GM21360 (cell line): ENCODE measurements at regions not wholly inside any gene's neighbourhood (a gene's known extent, or its start where the extent isn't known, plus 50 kb on each side); places are given as distances from the start of the nearest gene placed in this dataset.
"Not testable (repeated sequence)": the region's sequence is repeated elsewhere in the genome, so short reads cannot be mapped to it uniquely, and the experiment has no call there.

Source experiments
- ATAC-seq: cut with Tn5 transposase; IDR thresholded peaks from one replicate; pipeline ENCODE4 v1.9.1; 2021; ENCODE audit warnings: mild to moderate bottlenecking, moderate library complexity; ENCODE audit not compliant: unreplicated experiment

DNA sequence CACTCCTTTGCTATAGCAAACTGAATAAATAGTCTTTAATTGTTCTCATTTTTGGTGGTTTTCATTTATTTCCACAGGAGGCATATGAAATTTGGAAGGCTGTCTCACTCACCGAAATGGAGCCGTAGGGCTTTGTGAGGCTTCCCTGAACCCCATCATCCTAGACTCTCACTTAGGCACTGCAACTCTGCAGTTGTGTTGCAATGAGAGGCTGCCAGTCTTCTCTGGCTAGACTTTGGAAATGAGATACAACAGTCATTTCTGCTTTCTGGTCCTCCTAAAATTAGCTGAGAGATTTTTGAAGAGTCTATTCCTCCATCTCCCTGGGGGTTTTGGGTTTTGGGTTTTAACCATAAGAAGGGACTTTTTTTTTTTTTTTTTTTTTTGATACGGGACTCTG lies 146.5 kb downstream of the SH3BGRL start:
- no peak for ATAC-seq

DNA sequence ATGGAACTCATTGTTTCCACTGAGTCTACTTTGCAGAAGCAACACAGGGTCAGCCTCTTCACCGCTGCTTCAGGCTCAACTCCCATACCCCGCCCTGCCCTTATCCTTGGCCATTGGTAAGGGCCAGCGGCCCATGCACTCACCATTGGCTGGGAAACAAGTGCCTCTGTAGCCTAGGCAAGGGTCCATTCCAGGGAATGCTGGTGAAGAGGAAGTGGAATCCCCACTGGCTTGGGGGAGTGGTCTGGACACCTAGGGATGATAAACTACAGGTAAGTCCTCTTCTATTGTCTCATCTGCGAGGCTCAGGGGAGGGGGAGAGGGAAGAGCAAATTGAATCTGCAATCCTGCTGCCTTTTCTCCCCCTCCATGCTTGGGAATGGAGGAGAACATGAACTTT lies 153.1 kb downstream of the SH3BGRL start:
- ATAC-seq, result no peak

DNA sequence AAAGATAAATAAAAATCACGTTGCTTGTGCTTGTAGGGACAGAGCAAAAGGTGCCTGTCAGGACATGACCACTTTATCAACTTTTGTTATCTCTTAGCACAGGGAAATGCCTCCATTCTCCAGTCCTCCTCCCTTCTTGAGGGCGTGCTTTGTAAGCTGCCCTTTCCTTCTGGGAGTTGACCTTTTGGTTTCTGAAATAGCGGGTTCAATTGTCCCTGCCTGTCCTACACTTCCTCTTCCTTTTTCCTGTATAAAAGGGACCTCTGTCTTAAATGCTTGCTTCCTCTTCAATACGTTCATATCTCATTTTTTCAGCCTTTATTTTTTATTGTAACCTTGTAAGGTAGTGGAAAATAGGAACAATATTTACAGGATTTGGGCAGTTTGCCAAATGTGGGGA lies 153.5 kb downstream of the SH3BGRL start:
- no peak for ATAC-seq

DNA sequence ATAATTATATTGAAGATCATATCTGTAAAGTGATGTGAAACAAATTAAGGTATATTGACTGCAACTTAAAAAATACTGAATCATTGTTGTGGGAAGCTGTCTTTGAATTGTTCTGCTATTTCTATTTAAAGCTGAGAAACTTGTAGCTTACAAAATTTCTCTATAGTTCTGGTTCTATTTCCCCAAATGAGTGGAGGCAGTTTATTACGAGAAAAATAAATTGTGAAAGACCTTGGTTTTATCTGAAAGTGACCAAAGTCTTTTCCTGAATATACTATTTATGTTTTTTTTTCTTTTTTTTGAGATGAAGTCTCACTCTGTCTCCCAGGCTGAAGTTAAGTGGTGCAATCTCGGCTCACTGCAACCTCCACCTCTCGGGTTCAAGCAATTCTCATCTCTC lies 165.4 kb downstream of the SH3BGRL start:
- ATAC-seq, result no peak

DNA sequence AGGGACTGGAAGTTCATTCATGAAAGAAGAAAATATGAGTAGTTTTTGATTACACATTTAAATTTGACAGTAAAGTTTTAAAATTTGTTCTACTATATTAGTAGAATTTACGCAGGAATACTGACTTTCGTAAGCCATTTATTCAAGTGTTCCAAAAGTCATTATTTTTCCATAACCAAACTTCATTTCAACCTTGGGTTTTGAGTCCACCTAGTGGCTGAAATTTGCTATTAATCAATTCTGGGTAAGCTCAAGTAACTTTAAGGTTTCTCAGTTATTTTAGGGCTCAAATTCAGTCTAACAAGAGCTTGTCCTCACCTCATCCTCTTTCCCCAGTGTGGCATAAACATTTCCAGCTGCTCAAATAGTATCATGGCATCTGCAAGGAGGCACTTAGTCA lies 175.4 kb downstream of the SH3BGRL start:
- ATAC-seq, result no peak

DNA sequence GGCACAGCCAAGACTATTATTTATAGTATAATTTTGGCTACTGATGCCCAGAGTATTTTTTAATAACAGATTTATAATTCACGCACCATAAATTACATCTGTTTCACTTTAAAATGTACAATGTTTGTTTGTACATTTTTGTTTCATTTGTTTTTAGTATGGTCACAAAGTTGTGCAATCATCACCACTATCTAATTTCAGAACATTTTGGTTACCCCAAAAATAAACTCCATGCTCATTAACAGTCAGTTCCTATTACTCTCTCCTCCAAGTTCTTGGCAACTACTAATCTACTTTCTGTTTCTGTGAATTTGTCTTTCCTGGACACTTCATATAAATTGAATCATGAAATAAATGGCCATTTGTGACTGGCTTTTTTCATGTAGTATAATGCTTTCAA lies 176.7 kb downstream of the SH3BGRL start:
- ATAC-seq, result no peak

DNA sequence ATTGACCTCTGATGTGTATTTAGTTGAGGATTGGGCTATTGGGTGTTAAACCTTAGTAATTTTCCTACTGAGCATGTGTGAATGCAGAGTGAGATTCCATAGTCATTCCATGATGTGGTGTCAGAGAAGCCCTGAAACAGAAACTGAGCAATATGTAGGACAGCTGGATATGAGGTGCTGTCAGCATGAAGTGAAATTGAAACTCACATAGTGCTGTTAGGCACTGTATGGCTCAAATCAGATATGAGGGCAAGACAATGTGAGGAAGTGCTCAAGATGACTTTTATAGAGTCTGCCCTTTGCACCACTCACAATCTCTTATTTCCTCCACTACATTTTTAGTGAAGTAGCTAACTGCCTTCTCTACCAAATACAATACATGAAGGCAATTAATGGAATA lies 188.3 kb downstream of the SH3BGRL start:
- ATAC-seq, result peak; percentile 92

DNA sequence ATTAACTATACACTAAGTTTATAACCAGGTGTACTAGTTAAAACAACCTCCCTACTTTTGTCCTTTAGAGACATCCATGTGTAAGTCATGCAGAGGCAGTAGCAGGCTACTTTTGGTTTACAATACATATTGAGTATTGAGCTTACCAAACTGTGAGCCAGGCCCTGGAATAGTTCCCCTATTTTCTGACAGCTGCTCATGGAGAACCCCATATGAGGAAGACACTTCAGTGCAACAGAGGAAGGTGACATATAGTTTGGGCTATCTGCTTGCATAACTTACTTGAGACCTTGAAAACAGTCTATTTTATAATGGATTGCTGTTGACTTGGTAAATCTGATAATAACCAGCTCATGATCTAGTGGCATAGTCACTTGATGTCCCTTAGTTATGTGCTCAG lies 190.5 kb downstream of the SH3BGRL start:
- no peak for ATAC-seq

DNA sequence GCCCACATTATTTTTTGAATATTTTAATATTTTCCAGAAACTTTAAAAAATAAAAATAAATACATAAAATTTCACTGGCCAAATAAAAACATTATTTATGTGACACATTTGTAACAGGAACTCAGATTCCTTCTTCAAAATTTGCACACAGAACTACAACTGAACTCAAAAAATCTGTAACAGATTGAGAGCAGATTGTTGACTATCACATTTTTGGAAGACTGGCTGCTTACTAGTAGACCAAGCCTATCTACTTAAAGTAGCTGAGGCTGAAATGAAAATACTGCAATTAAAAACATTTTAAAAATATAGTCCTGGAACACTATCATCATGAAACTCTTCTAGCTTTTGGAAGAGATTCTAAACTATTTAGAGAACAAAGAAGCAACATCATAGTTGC lies 203.9 kb downstream of the SH3BGRL start:
- ATAC-seq, result no peak

DNA sequence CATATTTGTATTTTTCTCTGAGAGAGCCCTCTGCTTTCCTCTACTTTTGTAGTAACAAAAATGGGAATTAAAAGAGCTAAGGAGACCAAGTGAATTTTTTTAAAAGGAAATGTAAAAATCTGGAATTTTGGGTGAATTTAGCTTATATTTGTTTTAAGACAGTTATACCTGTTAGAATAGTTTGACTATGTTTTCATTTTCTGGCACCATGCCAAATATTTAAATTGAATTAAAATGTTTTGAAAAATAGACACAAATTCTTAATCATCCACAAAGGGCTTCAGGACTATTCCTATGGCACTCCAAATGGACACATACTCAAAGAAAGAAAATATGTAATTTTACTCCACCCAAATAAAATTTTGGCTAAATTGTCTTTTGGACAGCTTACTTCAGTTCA lies 209.6 kb downstream of the SH3BGRL start:
- no peak for ATAC-seq

DNA sequence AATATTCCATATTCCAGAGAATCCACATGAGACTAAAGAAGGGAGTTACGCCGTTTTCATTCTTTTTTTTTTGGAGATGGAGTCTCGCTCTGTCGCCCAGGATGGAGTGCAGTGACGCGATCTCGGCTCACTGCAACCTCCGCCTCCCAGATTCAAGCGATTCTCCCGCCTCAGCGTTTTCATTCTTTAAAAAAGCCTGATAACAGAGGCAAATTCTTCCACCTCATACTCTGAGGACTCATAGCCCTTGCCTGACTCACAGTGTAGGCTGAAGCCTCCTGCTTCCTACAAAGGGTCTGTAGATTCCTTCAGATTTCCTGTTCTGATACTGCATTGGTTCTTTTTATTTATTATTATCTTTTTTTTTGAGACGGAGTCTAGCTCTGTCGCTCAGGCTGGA lies 210.5 kb downstream of the SH3BGRL start:
- no peak for ATAC-seq

DNA sequence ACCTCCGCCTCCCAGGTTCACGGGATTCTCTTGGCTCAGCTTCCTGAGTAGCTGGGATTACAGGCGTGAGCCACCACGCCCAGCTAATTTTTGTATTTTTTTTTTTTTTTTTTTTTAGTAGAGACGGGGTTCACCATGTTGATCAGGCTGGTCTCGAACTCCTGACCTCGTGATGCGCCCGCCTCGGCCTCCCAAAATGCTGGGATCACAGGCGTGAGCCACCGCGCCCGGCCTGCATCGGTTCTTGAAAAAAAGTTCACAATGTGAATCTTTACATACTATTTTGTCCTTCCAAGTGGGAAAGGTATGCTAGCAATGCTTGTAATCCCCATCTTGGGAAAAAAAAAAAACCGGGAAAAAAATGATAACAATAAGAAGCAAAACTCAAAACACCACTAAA lies 211.0 kb downstream of the SH3BGRL start:
- not testable (repeated sequence) for ATAC-seq

DNA sequence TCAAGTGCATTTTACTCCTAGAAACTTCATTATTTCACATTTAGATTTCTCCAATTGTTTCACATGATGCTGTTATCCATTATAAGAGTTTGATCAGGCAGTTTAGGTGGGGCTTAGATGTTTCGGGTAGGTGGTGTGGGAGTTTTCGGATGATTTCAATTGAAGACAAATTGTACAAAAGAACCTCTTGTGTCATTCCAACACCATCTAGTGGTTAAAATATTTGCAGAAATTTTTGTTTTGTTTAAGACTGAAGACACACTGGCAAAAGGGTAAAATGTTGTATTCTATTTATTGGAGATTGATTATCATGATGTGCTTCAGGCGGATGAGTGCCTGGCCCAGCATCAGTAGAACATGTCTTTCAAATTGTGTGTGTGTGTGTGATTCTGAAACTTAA lies 212.7 kb downstream of the SH3BGRL start:
- ATAC-seq, result no peak
